Stimulated activated naive CD8-positive, alpha-beta T cell treated with anti-CD3 and anti-CD28 coated beads, Interleukin-15, amount 100 ng/mL, for 72 hours (primary cell): ENCODE measurements at regions not wholly inside any gene's neighbourhood (a gene's known extent, or its start where the extent isn't known, plus 50 kb on each side); places are given as distances from the start of the nearest gene placed in this dataset.
"Not testable (repeated sequence)": the region's sequence is repeated elsewhere in the genome, so short reads cannot be mapped to it uniquely, and the experiment has no call there.

Source experiments
- ATAC-seq: fragments of 150-1000 bp; cut with Tn5 transposase; 2 replicates; pipeline ENCODE4 v1.10.0; 2021; ENCODE audit warnings: mild to moderate bottlenecking, moderate library complexity
- DNase-seq, 2 donors: peaks; one replicate each; pipeline ENCODE4 v3.0.0; 2021 to 2022
- H3K27ac Mint-ChIP-seq, 2 donors: one replicate each; pipeline ENCODE4 v1.8.0; 2022; ENCODE audit warnings: mild to moderate bottlenecking in 2 of 2, mixed read lengths in 2 of 2, moderate library complexity in 2 of 2
- H3K27me3 Mint-ChIP-seq: one replicate; pipeline ENCODE4 v1.8.0; 2022; ENCODE audit warnings: mixed read lengths
- H3K4me1 Mint-ChIP-seq: one replicate; pipeline ENCODE4 v1.8.0; 2022; ENCODE audit warnings: mild to moderate bottlenecking, mixed read lengths
- H3K4me3 Mint-ChIP-seq, 2 donors: one replicate each; pipeline ENCODE4 v1.8.0; 2022; ENCODE audit warnings: mild to moderate bottlenecking in 2 of 2, mixed read lengths in 2 of 2, moderate library complexity in 1 of 2
- H3K9me3 Mint-ChIP-seq, 2 donors: one replicate each; pipeline ENCODE4 v1.8.0; 2022; ENCODE audit warnings: mixed read lengths in 2 of 2

- peak overlapping the region; percentile 60 to 81 for H3K4me3 Mint-ChIP-seq
- ATAC-seq, H3K27ac Mint-ChIP-seq, DNase-seq, H3K9me3 Mint-ChIP-seq, H3K27me3 Mint-ChIP-seq: not testable (repeated sequence)
- peaks cover 13% of the 10 kb centered on the region for H3K4me1 Mint-ChIP-seq
Observed at GRCh38 chr7:97928844-97929243, 56.6 kb upstream of the ASNS start.

GRCh38 chr7:97927790-97928748, 55.9 kb upstream of the ASNS start:
- DNase-seq = peak; percentile 69 to 80
- peak; percentile 77 for ATAC-seq
- H3K9me3 Mint-ChIP-seq, H3K27me3 Mint-ChIP-seq: not testable (repeated sequence)
- H3K4me3 Mint-ChIP-seq = peak overlapping the region; percentile 61 to 81
- peaks cover 13% of the 10 kb centered on the region for H3K4me1 Mint-ChIP-seq
- H3K27ac Mint-ChIP-seq = peak overlapping the region in 1 of 2 donors; percentile 78
